Effector memory CD4-positive, alpha-beta T cell (primary cell): ENCODE measurements at regions not wholly inside any gene's neighbourhood (a gene's known extent, or its start where the extent isn't known, plus 50 kb on each side); places are given as distances from the start of the nearest gene placed in this dataset.

Source experiments
- DNase-seq, 3 donors: peaks; one replicate each; pipeline ENCODE4 v3.0.0-alpha.2; 2020
- H3K27ac ChIP-seq: 2 replicates; pipeline ENCODE4 v1.7.0; 2013; ENCODE audit warnings: mild to moderate bottlenecking, low read length, moderate library complexity; ENCODE audit not compliant: insufficient read depth, poor library complexity, severe bottlenecking
- H3K27me3 ChIP-seq: replicated peaks from 2 replicates; pipeline ENCODE4 v1.7.0; 2013; ENCODE audit warnings: mild to moderate bottlenecking, low read length; ENCODE audit not compliant: insufficient read depth, control insufficient read depth, poor library complexity, severe bottlenecking
- H3K36me3 ChIP-seq: 2 replicates; pipeline ENCODE4 v1.7.0; 2013; ENCODE audit warnings: mild to moderate bottlenecking, low read length, moderate library complexity; ENCODE audit not compliant: control insufficient read depth, insufficient read depth
- H3K4me1 ChIP-seq: 2 replicates; pipeline ENCODE4 v1.7.0; 2013; ENCODE audit warnings: low read length, mild to moderate bottlenecking; ENCODE audit not compliant: control insufficient read depth, insufficient read depth, poor library complexity, severe bottlenecking
- H3K4me3 ChIP-seq: 2 replicates; pipeline ENCODE4 v1.7.0; 2013; ENCODE audit warnings: low read length, low read depth, mild to moderate bottlenecking; ENCODE audit not compliant: insufficient read depth, poor library complexity, severe bottlenecking
- H3K9me3 ChIP-seq: 2 replicates; pipeline ENCODE4 v1.7.0; 2013; ENCODE audit warnings: mild to moderate bottlenecking, low read length, moderate library complexity; ENCODE audit not compliant: control insufficient read depth

DNA sequence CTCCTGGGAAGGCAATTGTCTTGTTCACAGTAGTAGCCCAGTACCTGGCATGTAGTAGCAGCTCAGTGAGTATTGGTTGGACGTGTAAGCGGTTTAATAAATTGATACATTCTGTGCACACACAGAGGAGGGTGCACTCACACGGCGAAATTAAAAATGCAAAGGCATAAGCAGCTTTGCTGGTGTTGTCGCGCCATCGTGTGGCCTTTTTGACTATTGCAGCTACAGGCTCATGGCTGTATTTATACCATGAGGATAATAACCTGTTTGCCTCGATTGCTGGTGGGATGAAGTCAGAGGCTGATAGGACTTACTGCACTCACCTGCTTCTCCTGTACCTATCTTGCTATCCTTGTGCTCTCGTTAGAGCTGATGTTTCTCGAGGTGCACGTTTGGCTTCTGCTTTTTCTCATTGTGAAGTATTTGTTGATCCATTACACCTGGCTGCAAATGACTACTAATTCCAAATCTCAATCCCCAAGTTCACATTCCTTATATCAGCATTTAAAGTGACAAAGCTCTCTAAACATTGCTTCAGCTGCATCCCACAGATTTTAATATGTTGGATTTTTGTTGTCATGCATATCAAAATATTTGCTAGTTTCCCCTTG, 61.5 kb downstream of the TBXT start:
- no peak overlapping the region for H3K4me3 ChIP-seq
- H3K9me3 ChIP-seq: peaks cover 5% of the 10 kb centered on the region
- peaks cover 3% of the 10 kb centered on the region for H3K27me3 ChIP-seq
- no peaks in the 10 kb centered on the region for H3K4me1 ChIP-seq
- no peak overlapping the region for H3K27ac ChIP-seq
- no peaks in the 10 kb centered on the region for H3K36me3 ChIP-seq
- DNase-seq: peak in 2 of 3 donors; percentile 9 to 45

DNA sequence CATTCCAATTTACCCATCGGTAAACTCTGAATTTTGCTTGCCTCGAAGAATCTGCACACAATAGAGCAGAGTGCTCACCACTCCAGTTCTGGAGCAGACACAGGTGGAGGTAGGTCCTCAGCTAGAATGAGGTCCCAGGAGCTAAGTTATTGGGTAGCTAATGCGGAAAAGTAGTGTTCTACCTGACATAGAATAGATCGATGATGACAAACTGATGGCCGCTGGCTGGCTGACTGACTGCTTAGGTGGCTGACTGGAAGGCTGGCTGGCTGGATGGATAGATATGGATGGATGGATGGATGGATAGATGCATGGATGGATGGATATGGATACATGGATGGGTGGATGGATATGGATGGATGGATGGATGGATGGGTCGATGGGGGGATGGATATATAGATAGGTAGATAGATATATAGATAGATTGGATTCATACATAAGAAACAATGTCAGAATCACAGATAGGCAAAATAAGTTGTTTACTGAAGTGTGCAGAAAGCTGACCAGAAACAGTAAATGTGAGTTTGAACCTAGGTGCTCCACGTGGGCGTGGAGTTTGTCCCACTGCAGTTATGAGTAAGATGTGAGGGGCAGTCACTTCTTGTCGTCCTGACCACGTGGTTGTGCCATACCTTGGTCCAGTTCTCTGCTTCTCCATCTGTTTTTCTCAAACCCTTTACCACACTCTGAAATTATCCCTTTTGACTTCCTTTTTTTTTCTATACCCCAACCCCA, 62.1 kb downstream of the TBXT start:
- Histone ChIP-seq H3K27me3 (peaks cover 3% of the 10 kb centered on the region), H3K4me1 (no peaks in the 10 kb centered on the region), H3K36me3 (no peaks in the 10 kb centered on the region), H3K9me3 (peaks cover 5% of the 10 kb centered on the region), H3K27ac (no peak overlapping the region), H3K4me3 (no peak overlapping the region)
- no peak for DNase-seq

GRCh38 chr6:166104872-166105271, 62.8 kb downstream of the TBXT start:
- DNase-seq: no peak
- Histone ChIP-seq H3K9me3 (peaks cover 5% of the 10 kb centered on the region), H3K4me1 (no peaks in the 10 kb centered on the region), H3K36me3 (no peaks in the 10 kb centered on the region), H3K27ac (no peak overlapping the region), H3K4me3 (no peak overlapping the region), H3K27me3 (peaks cover 2% of the 10 kb centered on the region)

DNA sequence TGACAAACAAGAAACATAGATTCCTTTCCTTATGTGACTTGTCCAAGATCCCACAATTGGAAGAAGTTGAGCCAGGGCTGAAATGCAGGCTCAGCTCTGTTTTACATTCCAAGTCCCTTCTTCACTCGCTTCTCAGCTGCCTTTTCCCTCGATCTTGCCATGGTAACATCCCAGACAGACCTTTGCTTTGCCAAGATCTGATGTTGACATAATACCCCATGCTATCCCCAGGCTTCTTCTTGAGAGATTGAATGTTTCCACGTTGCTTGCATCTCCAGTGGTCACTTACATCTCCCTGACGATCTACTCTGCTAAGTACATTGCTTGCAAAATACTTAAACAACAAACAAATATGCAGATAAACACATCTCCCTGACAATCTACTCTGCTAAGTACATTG, 63.5 kb downstream of the TBXT start:
- no peaks in the 10 kb centered on the region for H3K36me3 ChIP-seq
- no peaks in the 10 kb centered on the region for H3K27me3 ChIP-seq
- H3K4me1 ChIP-seq: no peaks in the 10 kb centered on the region
- H3K9me3 ChIP-seq: peaks cover 5% of the 10 kb centered on the region
- no peak overlapping the region for H3K27ac ChIP-seq
- DNase-seq: no peak
- no peak overlapping the region for H3K4me3 ChIP-seq

- no peaks in the 10 kb centered on the region for H3K4me1 ChIP-seq
- no peak overlapping the region for H3K27ac ChIP-seq
- H3K4me3 ChIP-seq: no peak overlapping the region
- no peaks in the 10 kb centered on the region for H3K36me3 ChIP-seq
- peaks cover 5% of the 10 kb centered on the region for H3K9me3 ChIP-seq
- H3K27me3 ChIP-seq: no peaks in the 10 kb centered on the region
- DNase-seq: no peak
Observed at GRCh38 chr6:166101819-166102419, 65.7 kb downstream of the TBXT start.

GRCh38 chr6:166097914-166098522, 69.6 kb downstream of the TBXT start:
- H3K9me3 ChIP-seq: peaks cover 5% of the 10 kb centered on the region
- H3K27me3 ChIP-seq: no peaks in the 10 kb centered on the region
- H3K27ac ChIP-seq: no peak overlapping the region
- peak in 1 of 3 donors; percentile 3 for DNase-seq
- H3K4me1 ChIP-seq: no peaks in the 10 kb centered on the region
- no peak overlapping the region for H3K4me3 ChIP-seq
- H3K36me3 ChIP-seq: no peaks in the 10 kb centered on the region

DNA sequence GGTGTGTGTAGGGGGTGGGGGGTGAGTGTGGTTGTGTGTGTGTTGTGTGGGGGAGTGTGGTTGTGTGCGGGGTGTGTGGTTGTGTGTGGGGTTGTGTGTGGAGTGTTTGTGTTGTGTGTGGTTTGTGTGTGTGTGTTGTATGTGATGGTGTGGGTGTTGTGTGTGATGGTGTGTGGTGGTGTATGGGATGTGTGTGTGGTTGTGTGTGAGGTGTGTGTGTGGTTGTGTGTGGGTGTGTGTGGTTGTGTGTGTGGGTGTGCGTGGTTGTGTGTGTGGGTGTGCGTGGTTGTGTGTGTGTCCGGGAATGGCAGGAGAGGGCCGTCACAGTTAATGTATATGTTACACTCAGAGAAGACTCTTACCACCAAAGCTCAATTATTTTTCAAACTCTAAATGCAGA, 79.8 kb downstream of the TBXT start:
- DNase-seq: no peak
- no peak overlapping the region for H3K27ac ChIP-seq
- H3K4me3 ChIP-seq: no peak overlapping the region
- no peaks in the 10 kb centered on the region for H3K36me3 ChIP-seq
- no peaks in the 10 kb centered on the region for H3K9me3 ChIP-seq
- no peaks in the 10 kb centered on the region for H3K4me1 ChIP-seq
- no peaks in the 10 kb centered on the region for H3K27me3 ChIP-seq

DNA sequence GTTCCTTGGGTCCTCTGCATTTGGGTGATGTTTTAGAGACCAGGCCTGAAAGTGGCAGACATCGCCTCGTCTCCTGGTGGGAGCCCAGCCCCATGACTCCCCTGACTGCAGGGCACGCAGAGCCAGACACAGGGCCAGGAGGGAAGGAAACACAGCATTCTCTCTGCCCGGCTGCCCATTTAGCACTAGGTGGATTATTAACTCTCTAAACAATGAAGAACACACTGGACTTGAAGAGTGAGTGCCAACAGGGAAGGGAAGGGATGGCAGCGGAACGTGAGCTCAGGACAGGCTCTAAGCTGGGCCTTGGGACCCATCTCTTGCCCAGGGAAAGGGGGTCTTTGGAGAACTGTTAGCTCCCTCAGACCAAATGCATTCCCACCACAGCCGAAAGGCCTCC, 80.4 kb downstream of the TBXT start:
- no peak overlapping the region for H3K27ac ChIP-seq
- H3K9me3 ChIP-seq: no peaks in the 10 kb centered on the region
- H3K27me3 ChIP-seq: no peaks in the 10 kb centered on the region
- DNase-seq: no peak
- no peak overlapping the region for H3K4me3 ChIP-seq
- H3K4me1 ChIP-seq: no peaks in the 10 kb centered on the region
- H3K36me3 ChIP-seq: no peaks in the 10 kb centered on the region

DNA sequence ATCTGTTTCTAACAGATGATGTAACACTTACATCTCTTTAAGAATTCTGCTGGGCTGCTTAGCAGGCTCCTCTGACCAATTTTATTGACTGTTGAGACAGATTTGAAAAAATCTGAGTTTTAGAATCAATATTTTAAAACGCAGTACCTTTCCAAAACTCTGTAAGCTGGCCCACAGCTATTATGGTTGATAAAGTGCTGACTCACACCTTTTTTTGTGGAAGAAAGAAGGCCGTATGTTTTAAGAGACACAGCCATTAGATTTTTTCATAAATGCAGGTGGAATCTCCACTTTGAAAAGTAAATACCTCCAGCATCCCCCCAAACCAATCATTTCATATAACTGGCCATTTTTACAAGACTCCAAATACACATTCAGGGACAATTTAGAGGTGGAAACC, 82.2 kb downstream of the TBXT start:
- Histone ChIP-seq H3K27ac (no peak overlapping the region), H3K36me3 (no peaks in the 10 kb centered on the region), H3K9me3 (no peaks in the 10 kb centered on the region), H3K27me3 (no peaks in the 10 kb centered on the region), H3K4me1 (no peaks in the 10 kb centered on the region), H3K4me3 (no peak overlapping the region)
- no peak for DNase-seq

DNA sequence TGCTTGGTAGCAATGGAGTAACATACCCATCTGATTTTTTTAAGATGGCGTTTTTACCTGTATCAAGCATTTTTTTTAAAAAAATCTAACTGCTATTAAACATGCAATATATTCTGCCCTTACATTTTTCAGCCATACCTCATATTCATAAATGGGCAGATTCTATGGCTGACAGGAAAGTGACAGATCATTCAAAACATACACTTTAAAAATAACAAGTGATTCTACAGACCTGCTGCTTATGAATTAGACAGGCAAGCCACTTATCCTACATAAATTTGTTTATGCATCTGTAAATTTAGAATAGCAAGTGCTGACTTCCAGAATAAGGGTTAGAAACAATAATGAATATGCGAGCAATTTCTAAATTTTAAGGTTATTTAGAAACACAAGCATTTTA, 82.7 kb downstream of the TBXT start:
- no peaks in the 10 kb centered on the region for H3K4me1 ChIP-seq
- no peak overlapping the region for H3K4me3 ChIP-seq
- DNase-seq: no peak
- H3K27ac ChIP-seq: no peak overlapping the region
- no peaks in the 10 kb centered on the region for H3K27me3 ChIP-seq
- no peaks in the 10 kb centered on the region for H3K9me3 ChIP-seq
- no peaks in the 10 kb centered on the region for H3K36me3 ChIP-seq
